AG09319 (cell line): ENCODE measurements at regions not wholly inside any gene's neighbourhood (a gene's known extent, or its start where the extent isn't known, plus 50 kb on each side); places are given as distances from the start of the nearest gene placed in this dataset.

Source experiments
- DNase-seq: peaks from one replicate; pipeline ENCODE4 v3.0.0-alpha.2; 2010; ENCODE audit warnings: low read depth; ENCODE audit errors: extremely low read depth
- TF ChIP-seq, protein P1 (sequence below): IDR thresholded peaks from 2 replicates; pipeline ENCODE4 v1.5.1; 2011; ENCODE audit warnings: low read depth, mild to moderate bottlenecking, inconsistent platforms, low read length, moderate library complexity

DNA sequence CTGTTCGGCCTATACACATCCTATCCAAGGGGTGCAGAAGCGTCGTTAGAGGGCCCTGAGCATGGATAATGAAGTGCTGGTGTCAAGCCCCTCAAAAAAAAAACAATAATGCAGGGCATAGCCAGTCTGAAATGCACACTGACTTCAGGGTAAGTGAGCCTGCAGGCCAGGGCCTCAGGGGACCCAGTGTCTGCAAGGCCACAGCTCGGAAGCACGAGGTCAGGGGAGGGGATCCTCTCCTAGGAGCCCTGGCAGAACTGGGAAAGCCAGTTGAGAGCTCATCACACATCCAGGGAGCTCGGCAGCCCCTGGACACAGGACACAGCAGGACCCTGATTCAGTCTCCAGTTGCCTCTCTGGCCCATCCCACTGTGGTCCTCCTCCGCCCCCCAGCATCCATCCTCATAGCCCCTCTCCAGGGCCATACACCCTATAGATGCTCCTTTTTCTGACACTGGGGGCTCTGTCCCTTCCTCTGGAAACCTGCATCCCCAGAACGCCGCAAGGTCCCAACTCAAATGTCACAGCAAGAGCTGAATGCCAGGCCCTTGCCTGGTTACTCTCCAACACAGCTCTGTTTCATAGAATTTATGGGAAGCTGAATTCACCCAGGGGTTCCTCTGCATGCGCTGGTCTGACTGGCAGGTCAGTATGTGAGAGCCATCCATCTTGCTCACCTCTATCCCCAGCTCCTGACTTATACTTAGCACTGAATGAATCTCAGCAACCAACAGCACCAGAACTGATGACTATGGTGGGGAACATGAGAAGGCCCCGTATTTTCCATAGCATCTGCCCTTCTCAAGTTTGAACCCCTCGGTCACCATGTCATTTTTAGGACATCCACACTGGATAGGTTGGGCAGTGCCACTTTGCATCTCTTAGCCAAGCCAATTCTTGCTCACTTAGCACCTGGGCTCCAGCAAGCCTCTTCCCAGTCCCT lies 717.0 kb upstream of the IGFBP3 start:
- DNase-seq: no peak
- TF ChIP-seq, protein P1, sequence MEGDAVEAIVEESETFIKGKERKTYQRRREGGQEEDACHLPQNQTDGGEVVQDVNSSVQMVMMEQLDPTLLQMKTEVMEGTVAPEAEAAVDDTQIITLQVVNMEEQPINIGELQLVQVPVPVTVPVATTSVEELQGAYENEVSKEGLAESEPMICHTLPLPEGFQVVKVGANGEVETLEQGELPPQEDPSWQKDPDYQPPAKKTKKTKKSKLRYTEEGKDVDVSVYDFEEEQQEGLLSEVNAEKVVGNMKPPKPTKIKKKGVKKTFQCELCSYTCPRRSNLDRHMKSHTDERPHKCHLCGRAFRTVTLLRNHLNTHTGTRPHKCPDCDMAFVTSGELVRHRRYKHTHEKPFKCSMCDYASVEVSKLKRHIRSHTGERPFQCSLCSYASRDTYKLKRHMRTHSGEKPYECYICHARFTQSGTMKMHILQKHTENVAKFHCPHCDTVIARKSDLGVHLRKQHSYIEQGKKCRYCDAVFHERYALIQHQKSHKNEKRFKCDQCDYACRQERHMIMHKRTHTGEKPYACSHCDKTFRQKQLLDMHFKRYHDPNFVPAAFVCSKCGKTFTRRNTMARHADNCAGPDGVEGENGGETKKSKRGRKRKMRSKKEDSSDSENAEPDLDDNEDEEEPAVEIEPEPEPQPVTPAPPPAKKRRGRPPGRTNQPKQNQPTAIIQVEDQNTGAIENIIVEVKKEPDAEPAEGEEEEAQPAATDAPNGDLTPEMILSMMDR: no peak

DNA sequence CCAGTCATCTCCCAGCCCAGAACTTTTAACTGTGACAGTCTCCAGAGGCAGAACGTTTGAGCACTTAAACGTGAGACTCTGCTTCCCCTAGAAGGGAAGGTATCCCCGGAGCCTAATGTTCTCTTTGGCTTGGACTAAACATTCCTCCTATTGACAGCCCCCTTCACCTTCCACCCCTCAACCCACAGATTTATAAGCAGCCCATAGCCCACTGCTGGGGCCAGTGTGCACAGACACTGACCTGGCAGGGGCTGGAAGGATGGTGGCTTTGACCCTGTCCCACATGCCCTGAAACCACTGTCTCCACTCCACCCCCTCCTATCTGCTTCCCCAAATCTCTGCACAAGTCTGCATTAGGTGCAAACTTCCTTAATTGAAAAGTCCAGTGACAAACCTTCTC lies 715.0 kb upstream of the IGFBP3 start:
- no peak for DNase-seq
- TF ChIP-seq, protein P1: no peak

DNA sequence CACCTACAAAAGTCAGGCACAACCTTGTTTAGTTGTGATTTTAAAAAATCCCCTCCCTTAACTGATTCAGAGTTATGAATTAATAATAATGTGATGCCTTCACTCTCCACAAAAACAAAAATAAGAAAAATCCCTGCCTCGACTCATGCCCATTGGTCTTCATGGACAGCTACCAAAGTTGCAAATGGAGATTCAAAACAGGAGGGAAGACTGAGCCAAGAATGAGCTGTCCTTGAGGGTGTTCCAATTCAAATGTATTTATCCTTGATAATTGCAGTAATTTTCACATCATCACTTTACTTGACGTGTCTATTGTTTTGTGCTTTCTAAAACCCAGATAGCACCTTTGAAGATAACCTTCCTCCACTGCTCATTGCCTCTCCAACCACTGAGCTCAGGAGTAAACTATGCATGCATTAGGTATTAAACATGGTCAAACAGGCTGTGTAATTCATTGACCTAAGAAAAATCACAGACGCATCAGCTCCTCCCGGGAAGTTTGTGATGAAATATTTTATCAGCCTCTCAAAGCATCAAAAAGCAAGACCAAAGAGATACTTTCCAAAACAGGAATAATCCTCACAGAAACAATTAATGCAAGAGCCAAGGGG lies 712.7 kb upstream of the IGFBP3 start:
- no peak for DNase-seq
- TF ChIP-seq, protein P1: no peak

DNA sequence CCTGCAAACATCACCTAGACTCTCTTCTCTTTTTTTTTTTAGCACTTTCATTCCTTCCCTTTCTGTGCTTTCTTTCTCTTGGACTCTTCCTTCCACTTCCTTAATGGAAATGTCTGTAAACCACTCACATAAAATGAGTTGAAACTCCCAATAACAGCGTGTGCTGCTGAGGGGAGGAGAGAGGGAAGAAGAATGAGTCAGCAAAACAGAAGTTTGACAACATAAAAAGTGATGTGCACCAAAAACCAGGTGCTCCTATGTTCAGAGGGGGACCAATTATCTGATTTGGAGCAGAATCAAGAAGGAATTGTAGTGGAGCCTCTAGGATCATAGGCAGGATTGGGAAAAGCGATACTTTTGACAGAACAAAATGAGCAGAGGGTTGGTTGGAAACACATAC lies 712.1 kb upstream of the IGFBP3 start:
- DNase-seq: no peak

DNA sequence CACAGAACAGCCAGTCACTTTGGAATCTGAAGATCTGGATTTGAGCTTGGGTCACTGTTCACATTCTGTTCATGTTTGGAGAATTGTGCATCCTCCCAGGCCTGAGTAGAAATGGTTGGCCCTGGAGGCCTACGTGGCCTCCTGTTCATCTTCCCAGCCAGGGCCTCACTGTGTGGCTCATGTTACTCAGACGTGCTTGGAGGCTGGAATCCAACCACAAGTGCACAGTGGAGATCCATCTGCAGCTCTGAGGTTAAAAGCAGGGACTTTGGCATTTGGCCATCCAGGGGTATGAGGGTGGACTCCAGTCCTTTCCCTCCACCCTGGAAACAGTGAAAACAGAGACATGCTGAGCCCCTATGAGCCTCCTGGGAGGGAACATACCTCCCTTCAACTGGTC lies 709.0 kb upstream of the IGFBP3 start:
- DNase-seq: no peak
- TF ChIP-seq, protein P1: no peak

More for the DNA sequence above, 712.1 kb upstream of the IGFBP3 start:
- TF ChIP-seq, protein P1: no peak

DNA sequence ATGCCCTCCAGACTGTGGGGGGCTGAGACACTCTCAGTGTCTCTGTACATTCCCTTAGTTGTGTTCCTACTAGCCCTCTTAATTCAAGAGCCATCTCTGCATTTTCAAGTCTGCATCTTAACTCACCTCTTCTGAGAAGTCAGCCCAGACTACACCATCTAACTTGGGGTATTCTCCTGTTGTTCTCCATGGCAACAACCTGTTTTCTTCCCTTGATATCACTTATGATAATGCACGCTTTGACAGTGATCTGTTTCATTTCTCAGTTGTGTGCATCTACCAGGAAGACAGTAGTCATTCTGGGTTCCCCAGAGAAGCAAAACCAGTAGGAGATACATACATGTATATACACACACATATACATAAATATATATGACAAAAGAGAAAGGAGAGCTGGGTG lies 707.3 kb upstream of the IGFBP3 start:
- TF ChIP-seq, protein P1: no peak
- no peak for DNase-seq

DNA sequence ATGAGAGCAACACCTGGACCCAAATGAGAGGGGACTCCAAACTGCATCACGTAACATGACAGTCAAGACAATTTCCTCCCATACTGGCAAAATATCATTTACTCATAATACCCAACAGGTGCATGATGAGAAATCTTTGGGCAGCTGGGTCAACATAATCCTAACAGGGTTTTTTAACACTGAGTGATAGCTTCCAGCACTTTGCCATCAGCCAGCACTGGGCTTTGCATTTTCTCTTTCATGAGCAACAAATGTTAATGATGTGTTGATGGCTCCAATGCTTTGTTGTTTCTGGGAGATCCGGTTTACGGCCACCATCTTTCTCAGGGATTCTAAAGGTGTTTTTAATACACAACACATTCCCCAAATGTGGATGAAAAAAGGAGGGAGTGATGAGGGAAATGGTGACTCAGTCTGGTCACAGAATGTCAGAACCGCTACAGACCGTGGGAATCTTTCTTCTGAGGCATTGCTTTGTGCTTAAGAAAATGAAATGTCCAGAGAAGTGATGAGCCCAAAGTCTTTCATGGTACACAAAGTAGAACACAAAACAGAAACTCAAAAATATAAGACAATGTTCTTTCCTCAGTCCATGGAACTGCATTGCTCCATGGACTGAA lies 705.7 kb upstream of the IGFBP3 start:
- no peak for DNase-seq
- TF ChIP-seq, protein P1: no peak
